ENCODE measurements at regions not wholly inside any gene's neighbourhood (a gene's known extent, or its start where the extent isn't known, plus 50 kb on each side); places are given as distances from the start of the nearest gene placed in this dataset.

DNA sequence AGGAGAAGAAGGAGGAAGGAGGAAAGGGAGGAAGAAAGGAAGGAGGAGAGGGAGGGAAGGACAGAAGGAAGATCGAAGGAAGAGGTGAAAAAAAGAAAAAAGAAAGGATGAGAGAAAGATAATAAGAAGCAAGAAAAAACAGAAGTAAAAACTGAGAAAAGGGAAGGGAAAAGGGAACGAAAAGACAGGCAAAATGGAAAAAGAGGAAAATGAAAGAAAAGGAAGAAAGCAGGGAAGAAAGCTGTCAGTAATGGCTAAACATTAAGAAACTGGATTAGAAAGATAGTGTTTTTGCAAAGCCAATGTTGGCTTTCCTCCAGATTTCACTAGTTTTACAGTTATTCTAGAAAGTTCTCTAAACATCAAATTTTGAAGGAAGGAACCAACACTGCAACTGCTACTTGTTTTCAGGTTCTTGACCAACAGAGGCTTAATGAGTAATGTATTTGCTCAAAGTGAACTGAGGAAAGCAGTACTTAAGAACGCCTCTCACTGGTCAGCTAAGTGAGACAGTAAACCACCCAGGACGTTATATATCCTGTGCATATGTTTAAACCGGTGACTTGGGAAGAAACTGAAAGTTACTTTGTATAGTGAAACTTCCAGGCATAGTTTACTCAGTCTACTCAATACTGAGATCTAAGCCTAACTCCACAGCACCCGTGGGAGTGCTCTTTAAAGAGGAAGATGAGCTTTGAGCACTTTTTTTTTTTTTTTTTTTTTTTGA, 286.2 kb upstream of the TRIB2 start:
- TF ChIP-seq, protein P1, sequence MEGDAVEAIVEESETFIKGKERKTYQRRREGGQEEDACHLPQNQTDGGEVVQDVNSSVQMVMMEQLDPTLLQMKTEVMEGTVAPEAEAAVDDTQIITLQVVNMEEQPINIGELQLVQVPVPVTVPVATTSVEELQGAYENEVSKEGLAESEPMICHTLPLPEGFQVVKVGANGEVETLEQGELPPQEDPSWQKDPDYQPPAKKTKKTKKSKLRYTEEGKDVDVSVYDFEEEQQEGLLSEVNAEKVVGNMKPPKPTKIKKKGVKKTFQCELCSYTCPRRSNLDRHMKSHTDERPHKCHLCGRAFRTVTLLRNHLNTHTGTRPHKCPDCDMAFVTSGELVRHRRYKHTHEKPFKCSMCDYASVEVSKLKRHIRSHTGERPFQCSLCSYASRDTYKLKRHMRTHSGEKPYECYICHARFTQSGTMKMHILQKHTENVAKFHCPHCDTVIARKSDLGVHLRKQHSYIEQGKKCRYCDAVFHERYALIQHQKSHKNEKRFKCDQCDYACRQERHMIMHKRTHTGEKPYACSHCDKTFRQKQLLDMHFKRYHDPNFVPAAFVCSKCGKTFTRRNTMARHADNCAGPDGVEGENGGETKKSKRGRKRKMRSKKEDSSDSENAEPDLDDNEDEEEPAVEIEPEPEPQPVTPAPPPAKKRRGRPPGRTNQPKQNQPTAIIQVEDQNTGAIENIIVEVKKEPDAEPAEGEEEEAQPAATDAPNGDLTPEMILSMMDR (optimal IDR thresholded peaks at IDR 0.05 in 1 of 3, IDR thresholded peaks at IDR 0.05 in 1 of 3, conservative IDR thresholded peaks at IDR 0.05 in 1 of 3; ENCODE audit: extremely low read depth in 1 of 3, insufficient read depth in 2 of 3, low read length in 3 of 3): no peak
- no peak for TF ChIP-seq EZH2 (IDR thresholded peaks at IDR 0.05; ENCODE audit: low read length)
